ENCODE measurements at regions not wholly inside any gene's neighbourhood (a gene's known extent, or its start where the extent isn't known, plus 50 kb on each side); places are given as distances from the start of the nearest gene placed in this dataset.

DNA sequence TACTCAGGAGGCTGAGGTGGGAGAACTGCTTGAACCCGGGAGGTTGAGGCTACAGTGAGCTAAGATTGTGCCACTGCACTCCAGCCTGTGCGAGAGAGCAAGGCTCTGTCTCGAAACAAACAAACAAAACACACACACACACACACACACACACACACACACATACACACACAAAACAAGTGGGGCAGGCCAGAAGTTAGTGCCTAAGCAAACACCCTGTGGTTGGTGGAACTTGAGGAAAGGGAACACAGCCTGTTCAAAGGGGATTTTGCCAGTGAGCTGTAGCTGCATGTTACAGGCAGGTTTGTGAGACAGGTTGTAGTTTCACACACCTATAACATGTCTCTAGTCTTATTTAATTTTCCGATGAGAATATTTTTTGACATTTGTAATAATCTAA lies 175.3 kb upstream of the CLEC14A start:
- DNase-seq (ENCODE audit: low spot score) (no peak), ATAC-seq (no peak)

DNA sequence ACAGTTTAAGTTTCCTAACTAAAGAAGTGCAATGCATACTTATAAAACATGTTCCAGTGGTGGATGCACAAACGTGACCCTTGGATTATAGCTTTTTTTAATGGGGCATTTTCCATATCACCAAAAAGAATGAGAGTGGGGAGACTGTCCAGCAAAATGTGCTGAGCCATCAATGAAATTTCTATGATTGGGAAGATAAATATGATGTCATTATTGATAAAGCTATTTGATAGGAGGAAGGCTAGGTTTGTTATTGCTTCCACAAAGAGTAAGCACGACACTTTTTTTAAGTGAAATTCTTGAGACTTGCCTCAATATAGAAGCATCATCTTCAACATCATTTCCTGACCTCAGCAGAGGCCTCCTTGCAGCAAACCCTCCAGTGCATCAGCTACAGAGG lies 174.6 kb upstream of the CLEC14A start:
- DNase-seq (ENCODE audit: low spot score) (no peak), ATAC-seq (no peak)

DNA sequence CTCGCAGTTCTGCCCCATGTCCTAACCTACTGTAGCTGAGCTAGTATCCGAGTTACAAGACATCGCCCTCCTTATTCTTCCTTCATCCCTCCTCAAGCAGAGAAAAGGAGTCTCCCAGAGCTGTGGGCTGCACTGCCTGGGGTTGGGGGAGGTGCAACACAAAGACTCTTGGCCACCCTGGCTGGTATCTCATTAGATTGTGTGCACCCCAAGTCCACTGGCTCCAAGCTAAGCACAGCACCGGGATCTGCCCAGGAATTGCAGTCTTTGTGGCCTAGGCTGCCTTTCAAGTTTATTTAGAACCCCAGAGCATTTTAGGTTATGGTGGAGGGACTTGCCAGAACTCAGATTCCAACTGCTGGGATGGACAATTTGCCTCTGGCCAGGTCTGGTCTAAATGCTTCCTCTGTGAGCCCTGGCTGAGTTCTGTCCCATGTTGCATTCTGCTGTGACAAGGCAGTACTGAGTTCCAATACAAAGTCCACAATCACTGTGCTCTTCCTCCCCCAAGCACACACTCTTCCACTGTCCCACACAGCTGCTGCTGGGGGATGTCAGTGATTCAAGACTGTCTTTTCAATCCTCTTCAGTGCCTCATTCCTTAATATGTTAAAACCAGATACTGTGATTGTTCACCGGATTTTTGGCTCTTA lies 169.6 kb upstream of the CLEC14A start:
- DNase-seq (ENCODE audit: low spot score): no peak

DNA sequence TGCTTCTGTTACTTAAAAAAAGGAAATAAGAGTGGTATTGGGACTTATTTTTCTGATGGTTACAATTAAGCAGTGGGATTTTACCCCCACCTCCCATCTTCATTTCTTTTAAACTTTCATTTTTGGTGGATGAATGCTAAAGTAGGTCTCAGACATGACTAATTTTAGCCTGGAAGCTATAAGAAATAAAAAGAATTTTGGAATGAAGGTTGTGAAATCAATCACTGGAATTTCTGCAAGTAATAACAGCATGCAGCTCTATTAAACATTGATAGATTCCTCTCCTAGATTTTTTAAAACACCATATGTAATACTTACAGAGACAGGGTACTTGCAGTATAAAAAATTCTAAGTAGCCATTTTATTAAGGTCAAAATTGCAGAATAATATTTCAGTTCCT lies 164.2 kb upstream of the CLEC14A start:
- ATAC-seq: no peak
- no peak for DNase-seq (ENCODE audit: low spot score)

More for the DNA sequence above, 169.6 kb upstream of the CLEC14A start:
- ATAC-seq: no peak

DNA sequence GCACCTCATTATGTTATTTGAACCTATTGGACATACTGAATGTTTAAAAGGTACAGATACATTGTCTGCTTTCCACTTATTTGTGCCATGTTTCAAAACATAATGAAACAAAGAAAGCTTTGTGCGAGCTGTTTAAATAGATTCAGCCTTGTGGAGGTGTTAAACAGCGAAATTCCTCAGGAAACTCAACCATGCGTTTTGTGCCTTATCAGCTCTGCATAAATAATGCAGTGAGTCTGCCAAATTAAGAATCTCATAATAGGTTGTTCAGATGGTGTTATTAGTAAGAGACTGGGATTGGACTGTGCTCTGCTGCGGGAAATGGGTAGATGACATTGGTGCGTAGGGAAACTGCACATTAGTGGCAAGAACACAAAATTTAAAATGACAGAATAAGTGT lies 163.7 kb upstream of the CLEC14A start:
- no peak for DNase-seq (ENCODE audit: low spot score)
- ATAC-seq: no peak

DNA sequence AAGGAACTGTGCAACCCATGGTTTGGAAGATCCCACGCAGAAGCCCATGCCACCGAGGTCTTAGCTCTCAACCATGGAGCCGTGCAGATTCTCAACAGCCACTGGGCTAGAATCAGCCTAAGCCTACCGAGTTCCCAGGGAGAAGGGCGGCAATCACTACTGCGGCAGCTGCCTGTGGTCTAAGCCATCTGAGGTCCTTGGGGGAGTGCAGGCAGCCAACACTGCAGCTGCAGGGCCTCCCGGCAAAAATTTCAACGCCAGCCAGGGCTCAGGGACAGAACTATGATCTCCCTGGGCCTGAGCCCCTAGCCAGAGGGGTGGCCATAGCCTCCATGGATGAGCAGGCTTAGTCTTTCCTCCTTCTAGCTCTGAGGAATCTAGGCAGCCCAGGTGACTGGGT lies 156.8 kb upstream of the CLEC14A start:
- ATAC-seq (no peak), DNase-seq (ENCODE audit: low spot score) (no peak)

DNA sequence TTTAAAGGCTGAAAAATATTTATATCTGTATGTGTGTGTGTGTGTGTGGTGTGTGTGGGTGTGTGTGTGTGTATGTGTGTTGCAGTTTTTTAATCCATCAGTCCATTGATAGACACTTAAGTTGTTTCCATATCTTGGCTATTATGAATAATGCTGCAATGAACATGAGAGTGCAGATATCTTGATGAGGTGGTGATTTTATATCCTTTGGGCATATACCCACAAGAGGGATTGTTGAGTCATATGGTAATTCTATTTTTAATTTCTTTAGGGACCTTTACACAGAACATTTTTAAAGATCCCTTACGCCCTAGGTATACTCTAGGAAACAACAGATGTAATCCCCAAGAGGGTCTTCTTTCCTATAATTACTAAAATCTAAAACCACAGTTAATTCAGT lies 154.5 kb upstream of the CLEC14A start:
- no peak for ATAC-seq
- no peak for DNase-seq (ENCODE audit: low spot score)

DNA sequence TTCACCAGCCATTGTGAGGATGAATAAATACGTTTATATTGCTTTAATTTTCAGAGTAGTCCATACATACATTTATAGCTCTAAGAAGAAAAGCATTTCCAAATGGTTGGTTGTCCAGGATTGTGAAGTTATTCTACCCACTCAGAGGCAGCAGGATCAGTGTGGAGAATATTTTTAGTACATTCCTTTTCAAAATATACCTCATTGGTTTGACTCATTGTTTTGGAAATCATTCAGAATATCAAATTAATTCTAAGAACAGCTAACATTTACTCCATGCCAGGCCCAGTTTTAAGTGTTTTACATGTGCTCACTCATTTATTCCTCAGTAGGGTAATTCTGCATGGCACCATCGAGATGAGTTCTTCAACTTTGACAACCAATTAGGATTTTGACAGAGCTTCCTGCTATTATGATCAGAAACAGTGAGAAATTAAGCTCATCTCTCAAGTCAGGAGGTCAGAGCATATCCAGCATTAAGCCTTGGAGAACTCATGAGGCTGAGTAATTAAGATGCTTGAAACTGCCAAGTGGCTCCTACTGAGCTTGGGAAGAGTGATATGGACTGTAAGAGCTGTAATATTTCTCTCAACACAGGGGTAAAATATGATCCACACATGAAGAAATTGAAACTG lies 153.3 kb upstream of the CLEC14A start:
- no peak for ATAC-seq
- DNase-seq (ENCODE audit: low spot score): no peak

DNA sequence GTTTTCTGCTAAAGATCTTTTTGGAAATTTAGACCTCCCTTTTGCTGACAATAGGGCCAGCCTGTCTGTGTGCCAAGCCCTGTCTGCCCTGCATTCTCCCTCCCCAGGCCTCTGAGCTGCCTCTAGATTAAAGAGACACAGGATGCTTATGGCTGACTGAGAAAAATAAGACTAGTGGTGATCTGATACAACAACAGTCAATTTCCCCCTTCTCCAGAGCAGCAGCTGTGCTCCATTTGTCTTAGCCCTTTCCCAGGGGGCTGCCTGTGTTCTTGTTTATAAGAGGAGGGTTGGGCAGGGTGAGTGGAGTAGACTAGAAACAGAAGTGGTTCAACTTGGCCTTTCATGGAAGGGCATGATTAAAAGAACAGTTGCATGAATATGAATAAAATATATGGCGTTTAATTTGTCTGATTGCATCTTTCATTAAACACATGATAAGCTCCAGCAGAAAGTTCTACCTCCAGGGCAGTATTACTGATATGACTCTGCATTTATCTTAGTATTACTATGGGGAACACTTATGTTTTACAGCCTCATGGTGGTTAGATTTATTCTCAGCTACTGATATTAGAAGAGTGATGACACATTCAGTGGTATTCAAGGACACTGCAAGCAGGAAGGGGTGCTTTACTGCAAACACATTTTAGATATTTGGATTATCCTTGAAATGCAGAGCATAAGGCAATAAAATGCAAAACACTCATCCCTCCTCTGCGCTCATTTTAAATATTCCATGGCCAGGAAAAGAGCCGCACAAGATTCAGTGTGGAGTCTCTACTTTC lies 150.2 kb upstream of the CLEC14A start:
- ATAC-seq (no peak), DNase-seq (ENCODE audit: low spot score) (no peak)

DNA sequence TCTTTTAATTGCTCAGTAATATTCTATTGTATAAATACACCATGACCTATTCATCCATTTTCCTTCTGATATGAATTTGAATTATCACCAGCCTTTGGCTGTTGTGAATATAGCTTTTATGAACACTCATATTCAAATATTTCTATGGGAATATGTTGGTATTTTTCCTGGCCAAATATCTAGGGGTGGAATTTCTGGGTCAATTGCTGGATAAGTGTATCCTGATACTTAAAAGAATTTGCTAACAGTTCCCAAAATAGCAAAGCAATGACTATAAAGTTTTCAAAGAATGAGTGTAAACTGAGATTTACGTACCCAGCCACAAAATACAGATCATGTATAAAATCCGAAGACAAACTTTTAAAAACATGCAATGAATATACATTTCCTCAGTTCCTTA lies 148.7 kb upstream of the CLEC14A start:
- ATAC-seq (no peak), DNase-seq (ENCODE audit: low spot score) (no peak)

DNA sequence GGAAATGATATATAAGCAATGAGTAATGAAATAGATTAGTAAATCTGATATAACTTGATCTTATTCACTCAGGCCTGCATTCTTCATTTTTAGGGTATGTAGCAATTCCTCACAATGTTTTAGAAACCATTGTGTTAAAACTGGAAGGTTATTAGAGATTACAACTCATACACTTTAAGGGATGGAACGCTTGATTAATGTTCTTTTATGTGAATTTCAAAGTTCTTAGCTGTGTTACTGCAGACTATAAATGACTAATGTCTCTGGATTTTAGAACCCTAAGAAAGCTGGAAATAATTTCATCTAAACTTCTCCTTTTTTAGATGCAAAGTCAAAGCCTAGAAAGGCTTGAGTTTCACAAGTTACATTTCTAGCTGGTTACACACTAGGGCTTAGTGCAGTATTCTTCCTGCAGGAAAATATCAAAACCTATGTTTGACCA lies 148.2 kb upstream of the CLEC14A start:
- ATAC-seq (no peak), DNase-seq (ENCODE audit: low spot score) (no peak)

DNA sequence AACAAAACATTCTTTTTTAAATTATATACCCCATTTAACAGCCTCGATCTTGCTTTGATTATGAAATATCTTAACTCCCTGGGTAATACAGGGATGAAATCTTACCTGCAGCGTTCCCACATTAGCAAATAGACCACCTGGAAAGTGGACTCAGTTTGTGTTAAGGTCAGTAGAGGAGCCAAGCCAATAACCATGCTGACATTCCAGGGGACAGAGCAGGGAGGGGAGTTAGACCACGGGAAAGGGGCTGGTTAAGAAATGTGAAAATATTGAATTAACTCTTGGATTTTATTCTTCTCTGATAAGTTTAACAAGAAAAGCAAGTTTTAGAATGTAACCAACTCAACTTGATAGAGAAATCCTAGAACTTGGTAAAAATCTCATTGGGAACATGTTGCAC lies 144.9 kb upstream of the CLEC14A start:
- ATAC-seq (no peak), DNase-seq (ENCODE audit: low spot score) (no peak)

DNA sequence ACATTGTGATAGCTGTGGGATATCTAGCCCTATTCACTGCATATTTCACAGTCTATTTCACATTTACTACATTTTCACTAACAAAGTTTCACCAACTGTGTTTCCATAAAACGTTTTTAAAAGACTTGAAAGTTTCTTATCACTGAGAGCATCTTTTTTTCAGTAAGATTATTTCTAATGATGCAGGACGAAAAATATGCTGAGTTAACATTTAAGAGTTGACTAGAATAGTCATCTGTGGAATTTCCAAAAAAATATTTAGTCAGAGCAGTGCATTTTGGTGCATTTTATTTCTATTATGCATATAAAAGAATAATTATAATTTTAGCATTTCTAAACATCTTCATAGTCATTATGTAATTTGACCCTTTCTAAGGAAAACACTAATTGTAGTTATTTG lies 143.8 kb upstream of the CLEC14A start:
- no peak for ATAC-seq
- DNase-seq (ENCODE audit: low spot score): no peak

DNA sequence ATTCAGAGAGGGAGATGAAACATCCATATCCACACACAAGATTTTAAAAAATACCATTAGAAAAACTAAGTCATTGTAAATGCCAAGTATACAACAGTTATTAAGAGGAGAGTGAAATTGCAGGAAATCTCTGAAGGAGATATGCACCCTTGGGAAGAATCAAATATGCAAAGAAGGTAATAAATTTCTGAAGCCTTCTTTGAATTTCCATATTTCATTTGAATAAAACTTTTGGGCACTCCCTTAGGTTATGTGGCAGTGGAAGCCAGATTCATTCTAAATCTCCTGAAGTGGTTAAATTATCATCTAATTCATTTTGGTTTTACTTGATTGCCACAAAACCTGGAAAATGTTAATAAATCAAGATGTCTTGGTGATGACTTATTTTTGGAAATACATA lies 138.9 kb upstream of the CLEC14A start:
- no peak for ATAC-seq
- DNase-seq (ENCODE audit: low spot score): no peak

DNA sequence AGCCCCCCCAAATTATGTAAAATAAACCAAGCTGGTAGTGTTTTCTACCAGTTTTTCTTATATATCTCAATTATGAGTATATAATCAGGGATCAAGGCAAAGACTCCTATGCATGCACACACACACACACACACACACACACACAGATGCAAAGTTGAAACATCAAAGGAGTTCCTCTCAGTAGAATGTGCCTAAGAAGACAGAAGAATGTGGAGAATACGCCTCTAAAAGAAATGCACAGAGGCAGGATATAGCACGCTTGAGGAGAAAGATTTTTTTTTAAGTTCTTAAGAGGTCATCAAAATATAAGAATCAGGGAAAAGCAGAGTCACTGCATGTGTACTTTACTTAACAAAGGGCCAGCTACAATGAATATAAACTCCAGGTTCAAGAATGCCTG lies 138.2 kb upstream of the CLEC14A start:
- DNase-seq (ENCODE audit: low spot score): no peak
- ATAC-seq: no peak

DNA sequence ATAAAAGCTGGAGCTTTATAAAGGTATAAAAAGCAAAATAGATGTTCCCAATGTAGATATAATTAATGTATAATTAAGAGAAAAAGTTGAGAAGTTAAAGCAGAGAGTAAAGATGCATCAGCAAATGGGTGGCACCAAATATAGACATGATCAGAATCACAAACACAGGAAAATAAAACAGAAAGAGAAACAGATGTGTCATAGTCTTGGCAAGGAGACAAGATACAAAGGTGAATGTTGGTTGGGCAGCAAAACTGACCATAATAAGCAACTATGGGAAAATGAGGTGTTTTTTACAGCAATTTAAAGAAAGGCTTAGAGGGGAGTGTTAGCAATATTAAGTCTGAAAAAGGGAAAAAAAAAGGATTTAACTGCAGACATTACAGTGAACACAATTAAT lies 135.4 kb upstream of the CLEC14A start:
- ATAC-seq: peak; percentile 91
- no peak for DNase-seq (ENCODE audit: low spot score)

DNA sequence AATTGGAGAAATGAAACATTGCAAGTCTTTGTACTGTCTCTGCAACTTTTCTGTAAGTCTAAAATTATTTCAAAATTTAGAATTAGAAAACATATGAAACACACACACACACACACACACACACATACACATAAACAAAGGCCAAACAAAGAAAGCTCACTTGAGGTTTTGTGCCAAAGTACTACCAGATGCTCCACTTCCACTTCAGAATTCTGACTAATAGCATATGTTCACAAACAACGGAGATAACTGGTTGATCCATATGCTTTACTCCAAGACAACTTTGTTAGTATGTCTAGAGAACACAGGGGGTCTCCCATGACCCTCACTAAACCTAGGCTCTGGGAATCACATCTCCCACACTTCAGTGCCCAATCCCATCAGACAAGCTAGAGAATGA lies 133.8 kb upstream of the CLEC14A start:
- no peak for ATAC-seq
- no peak for DNase-seq (ENCODE audit: low spot score)

DNA sequence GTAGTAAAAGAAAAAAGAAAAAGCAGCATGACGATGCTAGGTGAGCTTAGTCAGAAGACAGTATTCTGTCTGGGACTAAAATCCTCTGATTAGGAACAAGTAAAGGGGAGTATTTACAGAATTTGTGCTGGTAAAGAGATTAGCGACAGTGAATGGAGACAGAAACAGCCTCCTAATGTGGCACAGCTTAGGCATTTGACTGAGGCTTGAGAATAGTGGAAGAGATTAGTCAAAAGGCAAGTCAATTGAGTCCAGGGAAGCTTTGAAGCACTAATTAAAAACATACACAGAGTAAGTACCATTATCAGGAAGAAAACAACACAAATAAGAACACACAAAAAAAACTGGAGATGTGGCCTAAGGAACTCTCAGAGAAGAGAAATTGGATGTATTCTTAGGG lies 131.9 kb upstream of the CLEC14A start:
- ATAC-seq (no peak), DNase-seq (ENCODE audit: low spot score) (no peak)

DNA sequence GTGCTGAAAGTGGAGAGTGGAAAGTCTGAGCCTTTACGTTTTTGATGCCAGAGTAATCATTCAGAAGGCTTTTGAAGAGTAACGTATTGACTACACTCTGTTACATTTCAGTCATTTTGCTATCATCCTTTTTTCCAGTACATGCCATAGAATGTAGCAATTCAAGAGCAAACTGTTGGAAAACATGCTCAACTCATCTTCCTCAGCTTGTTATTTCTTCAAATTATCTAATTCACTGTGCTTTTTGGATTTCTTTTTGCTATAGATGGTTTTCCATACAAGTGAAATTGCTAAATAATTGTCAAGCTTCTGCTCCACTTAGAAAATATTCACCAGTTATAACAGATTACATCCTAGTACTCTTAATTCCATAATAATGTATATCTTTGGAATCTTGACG lies 129.9 kb upstream of the CLEC14A start:
- no peak for ATAC-seq
- no peak for DNase-seq (ENCODE audit: low spot score)

DNA sequence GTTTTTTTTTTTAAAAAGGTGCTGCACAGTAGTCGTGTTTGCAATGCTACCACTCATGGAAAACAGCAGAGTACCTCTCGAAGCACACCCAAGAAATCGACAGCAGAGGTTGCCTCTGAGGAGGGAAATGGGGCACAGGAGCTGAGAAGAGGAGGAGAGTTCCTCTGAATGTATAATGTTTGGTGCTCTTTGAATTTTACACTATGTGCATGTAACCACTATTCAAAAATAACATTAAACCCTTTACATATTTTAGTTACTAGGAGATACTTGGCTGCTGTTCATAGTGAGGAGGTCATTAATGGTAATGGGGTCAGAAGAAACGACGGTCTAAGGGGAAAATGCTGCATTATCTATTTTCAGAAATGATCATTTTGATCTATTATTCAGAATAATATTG lies 129.4 kb upstream of the CLEC14A start:
- DNase-seq (ENCODE audit: low spot score) (no peak), ATAC-seq (no peak)

DNA sequence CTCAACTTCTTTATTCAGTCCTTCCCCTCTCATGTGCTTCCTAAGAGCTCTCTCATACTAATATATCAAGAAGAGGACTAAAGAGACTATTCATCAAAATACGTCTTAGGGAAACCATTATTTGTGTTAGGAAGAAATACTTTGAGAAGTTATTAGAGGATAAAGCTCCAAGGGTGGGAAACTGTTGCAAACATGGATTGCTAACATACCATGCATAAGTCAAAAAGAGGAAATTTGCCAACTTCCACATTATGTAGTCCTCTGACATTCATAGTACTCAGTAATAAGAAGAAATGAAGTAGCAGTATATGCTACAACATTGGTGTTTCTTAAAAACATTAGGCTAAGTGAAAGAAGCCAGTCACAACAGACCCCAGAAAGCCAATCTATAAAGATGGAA lies 128.8 kb upstream of the CLEC14A start:
- ATAC-seq: no peak
- DNase-seq (ENCODE audit: low spot score): no peak

DNA sequence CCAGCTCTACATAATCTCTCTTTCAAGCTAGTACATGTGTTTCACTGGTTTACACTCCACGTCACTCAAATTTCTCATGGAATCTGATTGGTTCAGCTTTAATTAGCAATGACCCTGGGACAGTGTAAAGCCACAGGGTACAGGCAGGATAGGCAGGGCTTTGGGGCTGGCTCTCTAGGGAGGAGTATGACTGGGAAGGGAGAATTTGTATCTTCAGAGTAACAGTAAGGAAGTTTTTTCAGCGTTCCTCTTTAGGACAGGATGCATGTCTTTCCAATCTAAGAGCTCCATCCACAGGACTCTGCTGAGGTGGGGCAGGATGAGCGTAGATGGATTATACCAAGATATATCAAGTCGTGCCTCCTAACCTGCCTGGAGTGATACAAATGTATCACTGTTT lies 112.0 kb upstream of the CLEC14A start:
- ATAC-seq (no peak), DNase-seq (ENCODE audit: low spot score) (no peak)
